ENCODE measurements at regions not wholly inside any gene's neighbourhood (a gene's known extent, or its start where the extent isn't known, plus 50 kb on each side); places are given as distances from the start of the nearest gene placed in this dataset.
"Not testable (repeated sequence)": the region's sequence is repeated elsewhere in the genome, so short reads cannot be mapped to it uniquely, and the experiment has no call there.

GRCh38 chr15:96638793-96639192, 308.3 kb downstream of the NR2F2 start:
- in situ Hi-C loops (cut with MboI; ENCODE audit: low sequenced_read_pairs), result no loop called here

- in situ Hi-C loops (cut with MboI; ENCODE audit: low sequenced_read_pairs), result no loop called here
These were observed 315.3 kb downstream of the NR2F2 start for GRCh38 chr15:96645796-96646195.

- in situ Hi-C loops (cut with MboI; ENCODE audit: low sequenced_read_pairs), result no loop called here
These were observed 318.4 kb downstream of the NR2F2 start for GRCh38 chr15:96648866-96649265.

- in situ Hi-C loops (cut with MboI; ENCODE audit: low sequenced_read_pairs), result no loop called here
These were observed 326.6 kb downstream of the NR2F2 start for GRCh38 chr15:96657096-96657495.

- in situ Hi-C loops (cut with MboI; ENCODE audit: low sequenced_read_pairs), result not testable (repeated sequence)
These were observed 336.5 kb downstream of the NR2F2 start for GRCh38 chr15:96666979-96667378.

GRCh38 chr15:96670389-96670788, 339.9 kb downstream of the NR2F2 start:
- in situ Hi-C loops (cut with MboI; ENCODE audit: low sequenced_read_pairs), result no loop called here

GRCh38 chr15:96672629-96673028, 342.1 kb downstream of the NR2F2 start:
- in situ Hi-C loops (cut with MboI; ENCODE audit: low sequenced_read_pairs), result no loop called here

- in situ Hi-C loops (cut with MboI; ENCODE audit: low sequenced_read_pairs), result no loop called here
These were observed 347.9 kb downstream of the NR2F2 start for GRCh38 chr15:96678386-96678785.

GRCh38 chr15:96687388-96688107, 357.0 kb downstream of the NR2F2 start:
- in situ Hi-C loops (cut with MboI; ENCODE audit: low sequenced_read_pairs), result no loop called here

- in situ Hi-C loops (cut with MboI; ENCODE audit: low sequenced_read_pairs), result no loop called here
These were observed 360.2 kb downstream of the NR2F2 start for GRCh38 chr15:96690733-96691132.

- in situ Hi-C loops (cut with MboI; ENCODE audit: low sequenced_read_pairs), result no loop called here
These were observed 362.3 kb downstream of the NR2F2 start for GRCh38 chr15:96692826-96693225.

GRCh38 chr15:96693515-96693914, 363.0 kb downstream of the NR2F2 start:
- in situ Hi-C loops (cut with MboI; ENCODE audit: low sequenced_read_pairs), result no loop called here

- in situ Hi-C loops (cut with MboI; ENCODE audit: low sequenced_read_pairs), result no loop called here
These were observed 363.6 kb downstream of the NR2F2 start for GRCh38 chr15:96693990-96694517.

GRCh38 chr15:96695426-96695825, 364.9 kb downstream of the NR2F2 start:
- in situ Hi-C loops (cut with MboI; ENCODE audit: low sequenced_read_pairs), result no loop called here

- in situ Hi-C loops (cut with MboI; ENCODE audit: low sequenced_read_pairs), result no loop called here
These were observed 369.4 kb downstream of the NR2F2 start for GRCh38 chr15:96699871-96700401.

GRCh38 chr15:96700555-96700954, 370.1 kb downstream of the NR2F2 start:
- in situ Hi-C loops (cut with MboI; ENCODE audit: low sequenced_read_pairs), result no loop called here

GRCh38 chr15:96701443-96701842, 370.9 kb downstream of the NR2F2 start:
- in situ Hi-C loops (cut with MboI; ENCODE audit: low sequenced_read_pairs), result no loop called here

- in situ Hi-C loops (cut with MboI; ENCODE audit: low sequenced_read_pairs), result no loop called here
These were observed 371.4 kb downstream of the NR2F2 start for GRCh38 chr15:96701877-96702276.

GRCh38 chr15:96702589-96702988, 372.1 kb downstream of the NR2F2 start:
- in situ Hi-C loops (cut with MboI; ENCODE audit: low sequenced_read_pairs), result no loop called here

- in situ Hi-C loops (cut with MboI; ENCODE audit: low sequenced_read_pairs), result no loop called here
These were observed 372.6 kb downstream of the NR2F2 start for GRCh38 chr15:96703091-96703490.

GRCh38 chr15:96703794-96704550, 373.5 kb downstream of the NR2F2 start:
- in situ Hi-C loops (cut with MboI; ENCODE audit: low sequenced_read_pairs), result no loop called here

GRCh38 chr15:96716075-96716474, 385.6 kb downstream of the NR2F2 start:
- in situ Hi-C loops (cut with MboI; ENCODE audit: low sequenced_read_pairs), result no loop called here

All from HL-60/S4 treated with phorbol 12-myristate 13-acetate at 8.2 ng/mL for 4 days and 3 days (cell line).